ENCODE measurements at regions not wholly inside any gene's neighbourhood (a gene's known extent, or its start where the extent isn't known, plus 50 kb on each side); places are given as distances from the start of the nearest gene placed in this dataset.

- no peak for TF ChIP-seq ZNF598 (CRISPR knock-in tag; IDR thresholded peaks at IDR 0.05; ENCODE audit: borderline replicate concordance)
- no peak for TF ChIP-seq RFX5 (IDR thresholded peaks at IDR 0.05; ENCODE audit: low read depth, low read length)
- no peak for TF ChIP-seq GABPA (IDR thresholded peaks at IDR 0.05; ENCODE audit: low read depth, low read length)
- no peak for TF ChIP-seq GABPA (CRISPR knock-in tag; IDR thresholded peaks at IDR 0.05; ENCODE audit: low read depth)
- no peak for TF ChIP-seq U2AF1 (optimal IDR thresholded peaks at IDR 0.05; ENCODE audit: low read depth, low read length)
These were observed 466.1 kb downstream of the MATN1 start for GRCh38 chr1:30257322-30257721.
